ENCODE measurements at regions not wholly inside any gene's neighbourhood (a gene's known extent, or its start where the extent isn't known, plus 50 kb on each side); places are given as distances from the start of the nearest gene placed in this dataset.

- DNase-seq (ENCODE audit: low read depth): no peak
- TF ChIP-seq, protein P1, sequence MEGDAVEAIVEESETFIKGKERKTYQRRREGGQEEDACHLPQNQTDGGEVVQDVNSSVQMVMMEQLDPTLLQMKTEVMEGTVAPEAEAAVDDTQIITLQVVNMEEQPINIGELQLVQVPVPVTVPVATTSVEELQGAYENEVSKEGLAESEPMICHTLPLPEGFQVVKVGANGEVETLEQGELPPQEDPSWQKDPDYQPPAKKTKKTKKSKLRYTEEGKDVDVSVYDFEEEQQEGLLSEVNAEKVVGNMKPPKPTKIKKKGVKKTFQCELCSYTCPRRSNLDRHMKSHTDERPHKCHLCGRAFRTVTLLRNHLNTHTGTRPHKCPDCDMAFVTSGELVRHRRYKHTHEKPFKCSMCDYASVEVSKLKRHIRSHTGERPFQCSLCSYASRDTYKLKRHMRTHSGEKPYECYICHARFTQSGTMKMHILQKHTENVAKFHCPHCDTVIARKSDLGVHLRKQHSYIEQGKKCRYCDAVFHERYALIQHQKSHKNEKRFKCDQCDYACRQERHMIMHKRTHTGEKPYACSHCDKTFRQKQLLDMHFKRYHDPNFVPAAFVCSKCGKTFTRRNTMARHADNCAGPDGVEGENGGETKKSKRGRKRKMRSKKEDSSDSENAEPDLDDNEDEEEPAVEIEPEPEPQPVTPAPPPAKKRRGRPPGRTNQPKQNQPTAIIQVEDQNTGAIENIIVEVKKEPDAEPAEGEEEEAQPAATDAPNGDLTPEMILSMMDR (IDR thresholded peaks at IDR 0.05; ENCODE audit: insufficient read depth, low read depth, low read length, missing control alignments): no peak
- H3K4me3 ChIP-seq (ENCODE audit: low read depth, low read length): no peak overlapping the region
Measured at GRCh38 chr6:146904596-146904995, 299.6 kb upstream of the STXBP5 start.

DNA sequence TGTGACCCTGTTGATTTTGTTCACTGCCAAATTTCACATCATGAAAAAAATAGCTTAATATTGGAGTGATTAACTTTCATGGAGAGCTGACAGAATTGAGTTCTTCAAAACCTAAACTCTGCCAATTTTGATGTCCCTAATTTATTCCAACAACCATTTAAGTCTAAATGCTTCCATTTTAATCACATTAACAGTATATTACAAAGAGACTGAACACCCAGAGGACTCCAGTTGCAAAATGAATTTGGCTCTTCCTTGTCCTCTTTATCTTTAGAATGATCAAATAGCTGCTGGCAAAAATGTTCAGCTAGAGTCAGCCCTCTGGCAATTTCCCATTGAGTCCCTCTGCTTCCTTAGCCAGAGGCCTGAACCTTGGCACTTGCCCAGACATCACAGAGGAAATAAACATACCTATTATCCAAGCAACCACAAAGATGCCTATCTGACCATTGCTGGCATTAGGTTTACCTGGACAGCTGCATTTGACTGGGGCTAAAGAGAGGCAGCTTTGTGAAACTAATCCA, 299.0 kb upstream of the STXBP5 start:
- TF ChIP-seq, protein P1 (IDR thresholded peaks at IDR 0.05; ENCODE audit: insufficient read depth, low read depth, low read length, missing control alignments): no peak
- DNase-seq (ENCODE audit: low read depth): no peak
- H3K4me3 ChIP-seq (ENCODE audit: low read depth, low read length): no peak overlapping the region

- TF ChIP-seq, protein P1 (IDR thresholded peaks at IDR 0.05; ENCODE audit: insufficient read depth, low read depth, low read length, missing control alignments): no peak
- H3K4me3 ChIP-seq (ENCODE audit: low read depth, low read length): no peak overlapping the region
- no peak for DNase-seq (ENCODE audit: low read depth)
Measured at GRCh38 chr6:146908786-146909185, 295.4 kb upstream of the STXBP5 start.

- H3K4me3 ChIP-seq (ENCODE audit: low read depth, low read length): no peak overlapping the region
- no peak for DNase-seq (ENCODE audit: low read depth)
- TF ChIP-seq, protein P1 (IDR thresholded peaks at IDR 0.05; ENCODE audit: insufficient read depth, low read depth, low read length, missing control alignments): no peak
Measured at GRCh38 chr6:146909376-146909775, 294.8 kb upstream of the STXBP5 start.

DNA sequence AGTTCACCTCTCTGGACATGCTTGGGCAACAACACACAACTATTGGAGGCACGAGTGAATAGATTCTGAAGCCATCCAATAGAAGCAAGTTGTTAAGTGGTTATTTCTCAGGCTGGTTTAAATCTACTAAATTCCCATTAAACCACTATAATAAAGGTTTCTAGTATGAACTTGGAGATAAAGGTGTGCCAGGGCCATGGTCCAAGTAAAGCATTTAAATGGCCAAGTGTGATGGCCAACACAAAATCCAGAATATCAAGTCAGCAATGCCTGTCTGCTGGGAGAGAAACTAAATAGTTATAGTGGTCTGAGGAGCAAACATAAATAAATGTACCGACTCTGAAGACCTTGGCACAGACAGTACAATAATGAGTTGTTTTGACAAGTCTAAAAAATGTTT, 294.3 kb upstream of the STXBP5 start:
- H3K4me3 ChIP-seq (ENCODE audit: low read depth, low read length): no peak overlapping the region
- DNase-seq (ENCODE audit: low read depth): no peak
- TF ChIP-seq, protein P1 (IDR thresholded peaks at IDR 0.05; ENCODE audit: insufficient read depth, low read depth, low read length, missing control alignments): no peak

GRCh38 chr6:146910611-146911010, 293.6 kb upstream of the STXBP5 start:
- H3K4me3 ChIP-seq (ENCODE audit: low read depth, low read length): no peak overlapping the region
- DNase-seq (ENCODE audit: low read depth): no peak
- TF ChIP-seq, protein P1 (IDR thresholded peaks at IDR 0.05; ENCODE audit: insufficient read depth, low read depth, low read length, missing control alignments): no peak

- no peak overlapping the region for H3K4me3 ChIP-seq (ENCODE audit: low read depth, low read length)
- no peak for DNase-seq (ENCODE audit: low read depth)
- TF ChIP-seq, protein P1 (IDR thresholded peaks at IDR 0.05; ENCODE audit: insufficient read depth, low read depth, low read length, missing control alignments): no peak
Measured at GRCh38 chr6:146911635-146912215, 292.5 kb upstream of the STXBP5 start.

All from GM12865 (cell line).